AG10803 (cell line): ENCODE measurements at regions not wholly inside any gene's neighbourhood (a gene's known extent, or its start where the extent isn't known, plus 50 kb on each side); places are given as distances from the start of the nearest gene placed in this dataset.
A peak's percentile ranks its signal among the peaks of the same experiment; 100 is the strongest.

Experiments
- DNase-seq: peaks from one replicate; pipeline ENCODE4 v3.0.0; 2010; ENCODE audit warnings: low read depth
- H3K4me3 ChIP-seq: 2 replicates; pipeline ENCODE4 v1.5.1; 2011; ENCODE audit warnings: mild to moderate bottlenecking, low read length, control low read depth
- CTCF ChIP-seq: conservative IDR thresholded peaks from 2 replicates; pipeline ENCODE4 v1.5.1; 2011; ENCODE audit warnings: mild to moderate bottlenecking, low read length, control low read depth, inconsistent platforms

DNA sequence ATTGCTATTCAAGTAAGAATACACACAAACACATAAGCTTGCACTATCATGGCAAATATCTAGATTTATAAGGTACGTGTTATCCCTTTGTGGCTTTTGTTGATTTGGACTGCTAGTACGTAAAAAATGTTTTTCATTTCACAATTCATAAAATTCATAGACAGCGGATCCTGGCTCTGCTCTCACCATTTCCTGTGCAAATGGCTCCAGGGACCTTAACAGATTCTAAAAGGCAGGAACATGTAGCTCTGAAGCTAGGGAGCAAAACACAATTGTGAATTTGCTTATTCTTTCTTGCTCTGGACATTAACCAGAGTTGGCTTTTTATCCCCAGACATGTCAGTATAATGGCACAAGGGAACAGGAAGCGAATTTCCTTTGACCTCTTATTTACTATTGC is 1019.9 kb upstream of the WWC1 start:
- H3K4me3 ChIP-seq, result no peak overlapping the region
- no peak for DNase-seq
- no peak for TF ChIP-seq CTCF

DNA sequence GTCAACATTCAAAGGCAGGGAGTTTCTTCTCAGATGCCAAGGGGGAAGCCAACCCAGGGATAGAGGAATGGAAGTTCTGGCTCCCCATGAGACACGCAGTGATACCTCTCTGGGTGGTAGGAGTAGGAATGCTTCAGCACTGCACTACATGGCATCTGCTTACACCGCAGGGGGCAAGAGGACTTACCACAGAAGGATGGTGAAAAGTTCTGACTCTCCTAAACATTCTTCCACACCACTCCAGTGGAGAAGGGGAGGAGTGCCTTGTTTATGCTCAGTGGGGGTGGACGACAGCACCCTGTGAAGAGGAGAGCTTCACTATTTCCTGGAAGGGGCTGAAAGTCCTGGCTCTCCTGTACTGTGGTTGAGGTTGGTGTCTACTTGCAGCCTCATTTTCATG is 1011.3 kb upstream of the WWC1 start:
- no peak overlapping the region for H3K4me3 ChIP-seq
- no peak for TF ChIP-seq CTCF

GRCh38 chr5:167281925-167282324 is 1009.5 kb upstream of the WWC1 start:
- TF ChIP-seq CTCF, result no peak
- no peak for DNase-seq
- H3K4me3 ChIP-seq, result no peak overlapping the region

More for the DNA sequence above, 1011.3 kb upstream of the WWC1 start:
- no peak for DNase-seq

GRCh38 chr5:167283691-167284090 is 1007.8 kb upstream of the WWC1 start:
- no peak overlapping the region for H3K4me3 ChIP-seq
- no peak for DNase-seq
- no peak for TF ChIP-seq CTCF

DNA sequence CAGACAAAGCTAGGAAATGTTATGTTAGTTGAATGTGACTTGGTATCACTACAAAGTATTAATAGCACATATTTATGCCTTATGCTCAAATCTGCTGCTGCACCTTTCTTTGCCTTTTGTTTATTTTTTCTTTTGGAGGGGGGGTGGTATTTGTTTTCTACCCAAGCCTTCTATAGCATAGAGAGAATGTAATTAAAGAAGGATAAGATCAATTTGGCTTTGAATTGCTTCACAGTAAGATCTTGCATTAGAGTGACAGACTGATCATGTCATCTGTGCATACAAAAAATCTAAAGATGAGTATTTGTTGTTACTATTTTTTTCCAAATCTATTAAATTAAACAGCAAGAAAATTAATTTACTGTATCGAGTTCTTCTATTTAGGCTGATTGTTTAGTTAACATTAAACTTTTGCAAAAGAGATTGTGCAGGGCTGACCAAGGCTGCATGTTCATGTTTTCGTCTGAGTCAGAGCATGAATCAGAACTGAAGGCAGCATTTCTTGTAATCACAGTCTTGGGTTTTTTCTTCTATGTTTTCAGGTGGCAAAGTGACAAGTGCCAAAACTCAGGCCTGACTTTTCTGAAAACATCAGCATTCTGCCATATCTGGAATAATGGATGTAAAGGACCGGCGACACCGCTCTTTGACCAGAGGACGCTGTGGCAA is 1007.1 kb upstream of the WWC1 start:
- no peak overlapping the region for H3K4me3 ChIP-seq
- TF ChIP-seq CTCF, result no peak
- peak; percentile 3 for DNase-seq

GRCh38 chr5:167285591-167285990 is 1005.9 kb upstream of the WWC1 start:
- H3K4me3 ChIP-seq, result no peak overlapping the region
- DNase-seq, result no peak
- no peak for TF ChIP-seq CTCF

- no peak overlapping the region for H3K4me3 ChIP-seq
- TF ChIP-seq CTCF, result no peak
- DNase-seq, result no peak
Observed at GRCh38 chr5:167286891-167287290, 1004.6 kb upstream of the WWC1 start.
